H9 (cell line): ENCODE measurements at regions not wholly inside any gene's neighbourhood (a gene's known extent, or its start where the extent isn't known, plus 50 kb on each side); places are given as distances from the start of the nearest gene placed in this dataset.

Experiments
- DNase-seq: peaks from one replicate; pipeline ENCODE4 v3.0.0-alpha.2; 2017
- H2AFZ ChIP-seq: one replicate; pipeline ENCODE4 v1.6.1; 2013; ENCODE audit warnings: mild to moderate bottlenecking, low read length, control low read depth, moderate library complexity
- H2AK5ac ChIP-seq: 2 replicates; pipeline ENCODE4 v1.6.1; 2013; ENCODE audit warnings: low read length, control low read depth, mixed read lengths; ENCODE audit not compliant: insufficient read length
- H2BK120ac ChIP-seq: one replicate; pipeline ENCODE4 v1.6.1; 2013; ENCODE audit warnings: low read depth, mild to moderate bottlenecking, low read length, control low read depth, inconsistent platforms; ENCODE audit not compliant: poor library complexity, severe bottlenecking
- H2BK12ac ChIP-seq: 2 replicates; pipeline ENCODE4 v1.6.1; 2013; ENCODE audit warnings: low read length, control low read depth, mixed read lengths, low read depth; ENCODE audit not compliant: insufficient read length
- H2BK15ac ChIP-seq: 2 replicates; pipeline ENCODE4 v1.6.1; 2013; ENCODE audit warnings: low read depth, low read length, control low read depth
- H2BK20ac ChIP-seq: one replicate; pipeline ENCODE4 v1.6.1; 2013; ENCODE audit warnings: low read depth, mild to moderate bottlenecking, low read length, control low read depth, inconsistent platforms; ENCODE audit not compliant: poor library complexity, severe bottlenecking
- H2BK5ac ChIP-seq: 2 replicates; pipeline ENCODE4 v1.6.1; 2013; ENCODE audit warnings: low read length, control low read depth, mixed read lengths; ENCODE audit not compliant: insufficient read length
- H3K14ac ChIP-seq: 2 replicates; pipeline ENCODE4 v1.6.1; 2013; ENCODE audit warnings: low read length, control low read depth; ENCODE audit not compliant: insufficient read depth
- H3K18ac ChIP-seq: 2 replicates; pipeline ENCODE4 v1.6.1; 2013; ENCODE audit warnings: low read depth, mild to moderate bottlenecking, mixed read lengths, low read length, control low read depth; ENCODE audit not compliant: insufficient read length
- H3K23ac ChIP-seq: 2 replicates; pipeline ENCODE4 v1.6.1; 2013; ENCODE audit warnings: low read length, control low read depth, mixed read lengths, low read depth; ENCODE audit not compliant: insufficient read length
- H3K23me2 ChIP-seq: 2 replicates; pipeline ENCODE4 v1.6.1; 2013; ENCODE audit warnings: low read depth, mild to moderate bottlenecking, mixed read lengths, low read length, control low read depth; ENCODE audit not compliant: insufficient read length, poor library complexity, severe bottlenecking
- H3K27ac ChIP-seq: 2 replicates; pipeline ENCODE4 v1.5.1; 2013; ENCODE audit warnings: low read length, control low read depth, mixed read lengths, low read depth; ENCODE audit not compliant: insufficient read length
- H3K27me3 ChIP-seq: 2 replicates; pipeline ENCODE4 v1.6.1; 2013; ENCODE audit warnings: low read length, control low read depth, inconsistent platforms; ENCODE audit not compliant: insufficient read depth
- H3K4ac ChIP-seq: 2 replicates; pipeline ENCODE4 v1.6.1; 2013; ENCODE audit warnings: low read depth, mild to moderate bottlenecking, control low read depth, inconsistent platforms, low read length, moderate library complexity
- H3K4me1 ChIP-seq: 2 replicates; pipeline ENCODE4 v1.6.1; 2013; ENCODE audit warnings: low read length, control low read depth, inconsistent platforms; ENCODE audit not compliant: insufficient read depth
- H3K4me2 ChIP-seq: 2 replicates; pipeline ENCODE4 v1.6.1; 2013; ENCODE audit warnings: low read length, control low read depth, mixed read lengths; ENCODE audit not compliant: insufficient read length, insufficient read depth
- H3K56ac ChIP-seq: 2 replicates; pipeline ENCODE4 v1.6.1; 2013; ENCODE audit warnings: low read depth, mild to moderate bottlenecking, mixed read lengths, low read length, control low read depth; ENCODE audit not compliant: insufficient read length
- H3K79me1 ChIP-seq: 2 replicates; pipeline ENCODE4 v1.6.1; 2013; ENCODE audit warnings: low read depth, mild to moderate bottlenecking, moderate library complexity, low read length, control low read depth, inconsistent platforms; ENCODE audit not compliant: insufficient read depth, poor library complexity, severe bottlenecking
- H3K79me2 ChIP-seq: 2 replicates; pipeline ENCODE4 v1.6.1; 2013; ENCODE audit warnings: low read length, control low read depth, inconsistent platforms; ENCODE audit not compliant: insufficient read depth
- H3K9ac ChIP-seq: 2 replicates; pipeline ENCODE4 v1.6.1; 2013; ENCODE audit warnings: low read length, control low read depth, mixed read lengths; ENCODE audit not compliant: insufficient read length; ENCODE audit errors: extremely low read depth
- H3K9me3 ChIP-seq: one replicate; pipeline ENCODE4 v1.6.1; 2013; ENCODE audit warnings: low read depth, low read length, inconsistent platforms; ENCODE audit not compliant: control insufficient read depth
- H3T11ph ChIP-seq: one replicate; pipeline ENCODE4 v1.6.1; 2013; ENCODE audit warnings: mild to moderate bottlenecking, low read length, control low read depth, inconsistent platforms
- H4K20me1 ChIP-seq: one replicate; pipeline ENCODE4 v1.6.1; 2013; ENCODE audit not compliant: control insufficient read depth, insufficient read length, insufficient read depth
- H4K5ac ChIP-seq: 2 replicates; pipeline ENCODE4 v1.6.1; 2013; ENCODE audit warnings: low read depth, mild to moderate bottlenecking, mixed read lengths, low read length, control low read depth; ENCODE audit not compliant: insufficient read length
- H4K8ac ChIP-seq: replicated peaks from 2 replicates; pipeline ENCODE4 v1.6.1; 2013; ENCODE audit warnings: low read length, control low read depth, mixed read lengths, low read depth; ENCODE audit not compliant: insufficient read length
- H4K91ac ChIP-seq: 2 replicates; pipeline ENCODE4 v1.6.1; 2013; ENCODE audit warnings: low read depth, mild to moderate bottlenecking, moderate library complexity, mixed read lengths, low read length, control low read depth; ENCODE audit not compliant: insufficient read length
- H3K27ac Mint-ChIP-seq, 3 experiments: 2 replicates in 2 of 3; 3 replicates in 1 of 3; pipeline ENCODE4 v1.8.0; 2020 to 2021; ENCODE audit warnings: mixed read lengths in 3 of 3, mild to moderate bottlenecking in 1 of 3, moderate library complexity in 1 of 3
- H3K27me3 Mint-ChIP-seq: 2 replicates; pipeline ENCODE4 v1.8.0; 2021; ENCODE audit warnings: low read depth, mild to moderate bottlenecking, moderate library complexity, mixed read lengths
- H3K36me3 Mint-ChIP-seq, 3 experiments: 2 replicates in 2 of 3; 3 replicates in 1 of 3; pipeline ENCODE4 v1.8.0; 2020 to 2021; ENCODE audit warnings: low read depth in 3 of 3, mixed read lengths in 3 of 3; ENCODE audit not compliant: insufficient read depth in 1 of 3
- H3K4me1 Mint-ChIP-seq, 2 experiments: 2 replicates each; pipeline ENCODE4 v1.8.0; 2020; ENCODE audit warnings: mixed read lengths in 2 of 2
- H3K4me3 Mint-ChIP-seq, 2 experiments: 2 replicates in 1 of 2; 3 replicates in 1 of 2; pipeline ENCODE4 v1.8.0; 2020 to 2021; ENCODE audit warnings: mild to moderate bottlenecking in 2 of 2, mixed read lengths in 2 of 2, moderate library complexity in 1 of 2
- H3K9me3 Mint-ChIP-seq, 2 experiments: 2 replicates in 1 of 2; 3 replicates in 1 of 2; pipeline ENCODE4 v1.8.0; 2020; ENCODE audit warnings: mild to moderate bottlenecking in 2 of 2, mixed read lengths in 2 of 2, moderate library complexity in 1 of 2
- WGBS: extraction: QIAGEN DNeasy Blood & Tissue Kit; methylation state at CpG from one replicate; pipeline ENCODE4 v1.1.7; 2013; ENCODE audit warnings: missing lambda C conversion rate, low lambda C conversion rate, mixed read lengths; ENCODE audit not compliant: insufficient read length; ENCODE audit errors: extremely low coverage; 5-methylcytosine and 5-hydroxymethylcytosine counted together
- TF ChIP-seq, protein P1 (sequence below): fragments of 200-600 bp; sonication (generic); conservative IDR thresholded peaks from 3 replicates; pipeline ENCODE4 v1.8.0; 2021; ENCODE audit warnings: antibody characterized with exemption, mild to moderate bottlenecking

DNA sequence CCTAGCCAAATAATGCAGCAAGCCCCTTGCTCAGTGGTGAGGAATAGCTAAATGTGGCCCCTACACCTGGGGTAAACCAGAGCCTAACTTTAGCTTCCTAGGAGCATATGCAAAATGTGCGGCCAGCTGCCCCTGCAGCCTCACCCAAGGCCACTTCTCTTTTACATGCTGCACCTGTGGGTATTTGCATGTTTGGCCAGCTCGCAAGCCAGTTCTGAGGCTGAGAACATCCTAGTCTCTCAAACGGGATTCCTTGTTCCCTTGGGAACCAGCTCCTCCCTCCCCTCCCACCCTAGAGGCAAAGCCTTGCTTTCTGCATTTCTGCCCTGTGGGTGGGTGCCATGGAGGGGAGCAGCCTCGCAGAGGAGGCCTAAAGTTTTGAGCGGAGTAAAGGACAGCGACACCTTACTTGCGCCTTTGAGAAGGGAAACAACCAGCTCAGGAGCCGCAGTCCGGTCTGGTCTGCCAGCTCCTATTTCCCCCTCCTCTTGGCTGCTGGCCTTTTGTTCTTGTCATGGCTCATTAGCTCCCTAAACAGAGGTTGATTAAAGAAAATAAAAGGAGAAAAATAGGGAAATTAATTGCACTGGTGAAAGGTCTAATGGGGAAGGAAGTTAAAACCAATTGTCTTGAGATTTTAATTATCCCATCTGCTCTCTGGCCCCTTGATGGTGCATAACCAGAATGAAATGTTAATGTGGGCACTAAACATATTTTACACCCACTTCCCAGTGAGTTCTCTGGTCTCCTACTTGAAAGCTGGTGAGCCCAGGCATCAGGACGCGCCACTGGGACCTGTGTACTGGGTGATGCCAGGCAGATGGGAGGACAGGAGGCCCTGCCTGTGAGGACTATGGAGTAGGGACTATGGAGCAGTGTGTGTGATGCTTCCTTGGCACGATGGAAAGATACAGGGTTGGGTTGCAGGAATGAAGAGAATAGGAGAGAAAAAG, 68.7 kb downstream of the TEX35 start:
- no peak overlapping the region for H3K23ac ChIP-seq
- H2BK120ac ChIP-seq, result no peak overlapping the region
- Mint-ChIP-seq H3K27me3 (peaks cover 5% of the 10 kb centered on the region; the same call in 1 of the 2 replicates), H3K4me3 (peak overlapping the region in 1 of 2 experiments; percentile 45; a peak in 1 of 5 replicates), H3K27ac (peak overlapping the region in 2 of 3 experiments; percentile 78 to 96; a peak in 4 of 7 replicates), H3K36me3 (no peaks in the 10 kb centered on the region), H3K4me1 (peaks cover 37 to 47% of the 10 kb centered on the region in 2 experiments), H3K9me3 (no peaks in the 10 kb centered on the region)
- no peaks in the 10 kb centered on the region for H3K79me2 ChIP-seq
- H3K9me3 ChIP-seq, result no peaks in the 10 kb centered on the region
- peak overlapping the region; percentile 6 for H3K4me2 ChIP-seq
- no peak overlapping the region for H3K14ac ChIP-seq
- peak; percentile 92 for DNase-seq
- TF ChIP-seq, protein P1, sequence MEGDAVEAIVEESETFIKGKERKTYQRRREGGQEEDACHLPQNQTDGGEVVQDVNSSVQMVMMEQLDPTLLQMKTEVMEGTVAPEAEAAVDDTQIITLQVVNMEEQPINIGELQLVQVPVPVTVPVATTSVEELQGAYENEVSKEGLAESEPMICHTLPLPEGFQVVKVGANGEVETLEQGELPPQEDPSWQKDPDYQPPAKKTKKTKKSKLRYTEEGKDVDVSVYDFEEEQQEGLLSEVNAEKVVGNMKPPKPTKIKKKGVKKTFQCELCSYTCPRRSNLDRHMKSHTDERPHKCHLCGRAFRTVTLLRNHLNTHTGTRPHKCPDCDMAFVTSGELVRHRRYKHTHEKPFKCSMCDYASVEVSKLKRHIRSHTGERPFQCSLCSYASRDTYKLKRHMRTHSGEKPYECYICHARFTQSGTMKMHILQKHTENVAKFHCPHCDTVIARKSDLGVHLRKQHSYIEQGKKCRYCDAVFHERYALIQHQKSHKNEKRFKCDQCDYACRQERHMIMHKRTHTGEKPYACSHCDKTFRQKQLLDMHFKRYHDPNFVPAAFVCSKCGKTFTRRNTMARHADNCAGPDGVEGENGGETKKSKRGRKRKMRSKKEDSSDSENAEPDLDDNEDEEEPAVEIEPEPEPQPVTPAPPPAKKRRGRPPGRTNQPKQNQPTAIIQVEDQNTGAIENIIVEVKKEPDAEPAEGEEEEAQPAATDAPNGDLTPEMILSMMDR, result 0 out of 3 replicates have a peak, but pooled peaks have one; percentile 24
- peak overlapping the region; percentile 19 for H3K18ac ChIP-seq
- no peaks in the 10 kb centered on the region for H3K27me3 ChIP-seq
- no peak overlapping the region for H2BK5ac ChIP-seq
- no peak overlapping the region for H3K9ac ChIP-seq
- peaks cover 9% of the 10 kb centered on the region; the same call in 1 of the 2 replicates for H3K4me1 ChIP-seq
- H3T11ph ChIP-seq, result no peak overlapping the region
- no peak overlapping the region for H2BK20ac ChIP-seq
- no peaks in the 10 kb centered on the region for H3K79me1 ChIP-seq
- no peak overlapping the region for H3K4ac ChIP-seq
- H2BK15ac ChIP-seq, result no peak overlapping the region
- no CpG with 5 or more reads among the region's 12 CpGs for whole genome bisulfite sequencing
- no peaks in the 10 kb centered on the region for H4K20me1 ChIP-seq
- peak overlapping the region; percentile 11 for H3K27ac ChIP-seq
- H4K91ac ChIP-seq, result no peak overlapping the region
- H2BK12ac ChIP-seq, result no peak overlapping the region
- H2AK5ac ChIP-seq, result no peak overlapping the region
- no peak overlapping the region for H4K8ac ChIP-seq
- no peak overlapping the region for H3K56ac ChIP-seq
- no peak overlapping the region for H4K5ac ChIP-seq
- H3K23me2 ChIP-seq, result no peaks in the 10 kb centered on the region
- no peak overlapping the region for H2AFZ ChIP-seq
